GM12865 (cell line): ENCODE measurements at regions not wholly inside any gene's neighbourhood (a gene's known extent, or its start where the extent isn't known, plus 50 kb on each side); places are given as distances from the start of the nearest gene placed in this dataset.

Source experiments
- DNase-seq: peaks from one replicate; pipeline ENCODE4 v3.0.0; 2010; ENCODE audit warnings: low read depth
- H3K4me3 ChIP-seq: 2 replicates; pipeline ENCODE4 v1.5.1; 2011; ENCODE audit warnings: mild to moderate bottlenecking, low read depth, low read length, control low read depth
- CTCF ChIP-seq: IDR thresholded peaks from 2 replicates; pipeline ENCODE4 v1.5.1; 2011; ENCODE audit warnings: low read length, control low read depth, low read depth, inconsistent platforms; ENCODE audit not compliant: insufficient read depth; ENCODE audit errors: missing control alignments

GRCh38 chr2:239561446-239562001 is 160.7 kb upstream of the HDAC4 start:
- TF ChIP-seq CTCF, result no peak
- no peak for DNase-seq
- no peak overlapping the region for H3K4me3 ChIP-seq

- no peak for DNase-seq
- no peak for TF ChIP-seq CTCF
- no peak overlapping the region for H3K4me3 ChIP-seq
Measured at GRCh38 chr2:239559417-239560261, 158.8 kb upstream of the HDAC4 start.

GRCh38 chr2:239558661-239559060 is 157.8 kb upstream of the HDAC4 start:
- no peak for DNase-seq
- H3K4me3 ChIP-seq, result no peak overlapping the region
- TF ChIP-seq CTCF, result no peak

DNA sequence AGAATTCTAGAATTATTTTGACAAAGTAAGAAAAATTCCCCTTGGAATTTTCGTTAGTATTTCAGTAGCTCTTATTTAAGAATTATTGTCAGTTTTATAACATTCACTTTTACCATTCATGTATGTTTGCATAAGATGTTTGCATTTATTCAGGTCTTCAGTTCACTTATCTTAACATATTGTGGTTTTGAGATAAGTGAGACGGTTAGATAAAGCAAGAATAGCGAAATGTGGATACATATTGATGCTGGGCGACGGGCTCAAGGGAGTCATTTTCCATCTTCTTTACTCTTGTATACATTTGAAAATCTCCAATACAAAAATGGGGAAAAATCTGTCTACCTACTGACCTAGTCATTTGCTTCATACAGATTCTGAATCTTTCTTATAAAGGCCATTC is 156.7 kb upstream of the HDAC4 start:
- DNase-seq, result no peak
- no peak for TF ChIP-seq CTCF
- no peak overlapping the region for H3K4me3 ChIP-seq

DNA sequence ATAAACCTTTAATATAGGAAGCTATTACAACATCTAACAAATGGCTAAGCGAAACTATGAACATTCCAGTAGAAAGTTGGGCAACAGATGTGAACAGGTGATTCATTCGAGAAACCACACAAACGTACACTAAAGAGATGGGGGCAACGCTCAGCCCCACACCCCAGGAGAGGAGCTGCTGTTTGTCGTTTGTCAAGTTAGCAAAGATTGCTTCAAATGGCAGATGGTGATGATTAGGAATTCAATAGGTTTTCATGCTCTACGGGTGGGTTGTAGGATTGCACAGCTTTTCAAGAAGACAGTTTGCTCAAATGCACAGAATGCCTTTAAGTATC is 154.7 kb upstream of the HDAC4 start:
- no peak overlapping the region for H3K4me3 ChIP-seq
- TF ChIP-seq CTCF, result no peak
- no peak for DNase-seq

DNA sequence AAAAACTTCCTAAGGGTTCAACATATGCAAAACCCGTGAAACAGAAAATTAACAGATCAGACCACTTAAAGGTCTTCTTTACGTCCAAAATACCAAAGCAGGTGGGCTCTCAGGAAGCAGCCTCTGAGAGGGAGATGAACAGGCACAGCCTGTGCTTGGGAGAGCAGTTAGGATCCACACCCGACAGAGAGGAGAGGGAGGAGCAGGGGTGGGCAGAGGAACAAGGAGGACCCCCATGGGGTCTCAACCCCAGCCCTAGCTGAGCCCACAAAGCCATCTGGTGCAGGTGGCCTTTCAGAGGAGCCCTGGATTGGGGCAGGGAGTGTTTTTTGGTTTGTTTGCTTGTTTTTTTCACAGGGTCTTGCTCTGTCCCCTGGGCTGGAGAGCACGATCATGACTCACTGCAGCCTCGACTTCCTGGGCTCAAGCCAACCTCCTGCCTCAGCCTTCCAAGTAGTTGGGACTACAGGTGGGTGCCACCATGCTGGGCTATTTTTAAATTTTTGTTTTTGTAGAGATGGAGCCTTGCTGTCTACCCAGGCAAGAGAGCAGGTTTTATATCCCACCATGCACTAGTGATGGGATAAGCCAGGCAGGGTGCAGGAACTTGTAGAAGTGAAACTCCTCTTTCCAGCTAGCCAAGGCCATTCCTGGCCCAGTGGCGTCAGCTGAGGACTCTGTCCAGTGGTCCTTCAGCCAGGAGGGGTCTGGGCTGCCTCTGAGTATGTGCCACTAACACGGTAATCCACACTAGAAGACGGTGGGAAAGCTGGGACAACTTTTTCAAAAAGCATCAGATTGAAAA is 154.1 kb upstream of the HDAC4 start:
- DNase-seq, result no peak
- TF ChIP-seq CTCF, result no peak
- H3K4me3 ChIP-seq, result no peak overlapping the region
